ENCODE measurements at regions not wholly inside any gene's neighbourhood (a gene's known extent, or its start where the extent isn't known, plus 50 kb on each side); places are given as distances from the start of the nearest gene placed in this dataset.

GRCh38 chr10:17538941-17539340 lies 78.2 kb downstream of the HACD1 start:
- Histone ChIP-seq H3K27ac (ENCODE audit: low read length) (no peak overlapping the region), H4K20me1 (ENCODE audit: insufficient read depth, low read length) (no peaks in the 10 kb centered on the region), H3K27me3 (ENCODE audit: insufficient read depth, low read length, poor library complexity) (no peaks in the 10 kb centered on the region), H3K9ac (ENCODE audit: low read depth, low read length) (no peak overlapping the region), H3K79me2 (ENCODE audit: insufficient read depth, low read length) (no peaks in the 10 kb centered on the region), H3K4me2 (ENCODE audit: insufficient read depth, low read length) (no peak overlapping the region), H3K36me3 (ENCODE audit: insufficient read depth, low read length) (no peaks in the 10 kb centered on the region), H2AFZ (ENCODE audit: low read depth, low read length) (no peak overlapping the region), H3K4me1 (ENCODE audit: insufficient read depth, low read length) (no peaks in the 10 kb centered on the region), H3K4me3 (ENCODE audit: low read depth in 1 of 2, low read length in 2 of 2) (no peak overlapping the region), H3K9me3 (ENCODE audit: insufficient read depth, low read length, severe bottlenecking) (no peaks in the 10 kb centered on the region)
- no peak for TF ChIP-seq EZH2 (IDR thresholded peaks at IDR 0.05; ENCODE audit: borderline replicate concordance, low read depth, low read length, severe bottlenecking)
- no peak for TF ChIP-seq CTCF (IDR thresholded peaks at IDR 0.05; ENCODE audit: borderline replicate concordance, extremely low read depth, low read length, poor library complexity, severe bottlenecking)
- no peak for ATAC-seq (ENCODE audit: insufficient read depth, low read depth)
- DNase-seq, result no peak

DNA sequence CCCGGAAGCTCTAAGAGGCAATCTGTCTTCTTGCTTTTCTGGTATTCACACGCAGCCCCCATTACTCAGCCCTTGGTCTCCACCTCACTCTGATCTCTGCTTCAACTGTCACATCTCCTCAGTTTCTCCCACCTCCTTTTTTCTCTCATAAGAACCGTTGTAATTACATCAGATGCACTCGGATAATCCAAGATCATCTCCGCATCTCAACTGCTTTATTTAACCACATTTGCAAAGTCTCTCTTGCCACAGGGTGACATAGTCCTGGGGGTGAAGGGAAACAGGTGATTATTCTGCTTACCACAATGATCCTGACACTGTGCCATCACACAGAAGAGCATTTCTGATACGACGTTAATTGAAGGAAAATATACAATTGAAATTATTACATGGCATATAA lies 79.9 kb downstream of the HACD1 start:
- ATAC-seq (ENCODE audit: insufficient read depth, low read depth), result no peak
- DNase-seq, result no peak
- TF ChIP-seq EZH2 (IDR thresholded peaks at IDR 0.05; ENCODE audit: borderline replicate concordance, low read depth, low read length, severe bottlenecking) (no peak), CTCF (IDR thresholded peaks at IDR 0.05; ENCODE audit: borderline replicate concordance, extremely low read depth, low read length, poor library complexity, severe bottlenecking) (no peak)

DNA sequence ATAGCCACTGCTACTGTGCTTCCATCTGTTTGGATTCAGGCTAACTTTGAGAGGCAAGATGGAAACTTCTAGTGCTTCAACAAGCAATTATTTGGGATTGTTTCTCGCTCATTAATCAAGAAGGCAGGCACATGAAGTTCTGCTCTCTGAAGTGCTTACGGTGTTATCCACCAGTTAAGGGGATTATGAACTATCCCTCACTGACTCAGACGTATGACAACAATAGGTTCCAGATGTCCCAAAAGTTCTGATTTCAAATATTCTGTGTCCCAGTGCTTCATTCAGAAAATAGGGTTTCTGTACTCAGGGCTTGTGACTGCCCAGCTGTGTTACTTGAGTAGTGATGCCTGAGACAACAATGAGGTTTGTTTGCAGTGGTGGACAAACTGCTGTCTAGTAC lies 81.0 kb downstream of the HACD1 start:
- Histone ChIP-seq H3K79me2 (ENCODE audit: insufficient read depth, low read length) (no peaks in the 10 kb centered on the region), H3K27ac (ENCODE audit: low read length) (no peak overlapping the region), H3K4me1 (ENCODE audit: insufficient read depth, low read length) (no peaks in the 10 kb centered on the region), H3K9me3 (ENCODE audit: insufficient read depth, low read length, severe bottlenecking) (no peaks in the 10 kb centered on the region), H3K4me3 (ENCODE audit: low read depth in 1 of 2, low read length in 2 of 2) (no peak overlapping the region), H4K20me1 (ENCODE audit: insufficient read depth, low read length) (no peaks in the 10 kb centered on the region), H3K36me3 (ENCODE audit: insufficient read depth, low read length) (no peaks in the 10 kb centered on the region), H3K27me3 (ENCODE audit: insufficient read depth, low read length, poor library complexity) (no peaks in the 10 kb centered on the region), H3K4me2 (ENCODE audit: insufficient read depth, low read length) (no peak overlapping the region), H3K9ac (ENCODE audit: low read depth, low read length) (no peak overlapping the region), H2AFZ (ENCODE audit: low read depth, low read length) (no peak overlapping the region)
- TF ChIP-seq EZH2 (IDR thresholded peaks at IDR 0.05; ENCODE audit: borderline replicate concordance, low read depth, low read length, severe bottlenecking), result no peak
- no peak for TF ChIP-seq CTCF (IDR thresholded peaks at IDR 0.05; ENCODE audit: borderline replicate concordance, extremely low read depth, low read length, poor library complexity, severe bottlenecking)
- DNase-seq (no peak), ATAC-seq (ENCODE audit: insufficient read depth, low read depth) (no peak)

More for the DNA sequence above, 79.9 kb downstream of the HACD1 start:
- Histone ChIP-seq H3K79me2 (ENCODE audit: insufficient read depth, low read length) (no peaks in the 10 kb centered on the region), H3K9ac (ENCODE audit: low read depth, low read length) (no peak overlapping the region), H3K4me1 (ENCODE audit: insufficient read depth, low read length) (no peaks in the 10 kb centered on the region), H3K4me3 (ENCODE audit: low read depth in 1 of 2, low read length in 2 of 2) (no peak overlapping the region), H3K4me2 (ENCODE audit: insufficient read depth, low read length) (no peak overlapping the region), H3K27me3 (ENCODE audit: insufficient read depth, low read length, poor library complexity) (no peaks in the 10 kb centered on the region), H3K27ac (ENCODE audit: low read length) (no peak overlapping the region), H4K20me1 (ENCODE audit: insufficient read depth, low read length) (no peaks in the 10 kb centered on the region), H2AFZ (ENCODE audit: low read depth, low read length) (no peak overlapping the region), H3K9me3 (ENCODE audit: insufficient read depth, low read length, severe bottlenecking) (no peaks in the 10 kb centered on the region), H3K36me3 (ENCODE audit: insufficient read depth, low read length) (no peaks in the 10 kb centered on the region)

DNA sequence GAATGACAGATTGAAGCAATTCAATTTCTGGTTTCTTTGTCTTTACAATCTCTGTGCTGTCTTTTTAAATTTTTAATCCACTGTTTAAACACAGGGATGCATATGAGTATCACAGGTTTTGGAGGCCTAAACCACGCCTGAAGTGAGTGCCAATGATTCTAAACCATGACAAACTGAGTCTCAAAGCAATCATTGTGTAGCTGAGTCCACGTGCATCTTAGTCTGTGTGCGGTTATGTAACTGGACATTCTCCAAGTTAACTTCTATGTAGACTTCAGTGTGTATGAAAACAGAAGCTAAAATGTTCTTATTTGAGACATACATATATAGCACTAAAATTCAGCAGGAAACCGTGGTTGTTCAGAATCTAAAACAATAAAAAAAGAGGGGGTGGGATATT lies 79.3 kb upstream of the ST8SIA6 start:
- no peaks in the 10 kb centered on the region for H3K27me3 ChIP-seq (ENCODE audit: insufficient read depth, low read length, poor library complexity)
- H4K20me1 ChIP-seq (ENCODE audit: insufficient read depth, low read length), result no peaks in the 10 kb centered on the region
- H3K27ac ChIP-seq (ENCODE audit: low read length), result no peak overlapping the region
- H2AFZ ChIP-seq (ENCODE audit: low read depth, low read length), result no peak overlapping the region; the same call in 1 of the 2 replicates
- TF ChIP-seq EZH2 (IDR thresholded peaks at IDR 0.05; ENCODE audit: borderline replicate concordance, low read depth, low read length, severe bottlenecking) (no peak), CTCF (IDR thresholded peaks at IDR 0.05; ENCODE audit: borderline replicate concordance, extremely low read depth, low read length, poor library complexity, severe bottlenecking) (no peak)
- H3K36me3 ChIP-seq (ENCODE audit: insufficient read depth, low read length), result no peaks in the 10 kb centered on the region
- no peaks in the 10 kb centered on the region for H3K4me1 ChIP-seq (ENCODE audit: insufficient read depth, low read length)
- no peak overlapping the region for H3K4me2 ChIP-seq (ENCODE audit: insufficient read depth, low read length)
- no peaks in the 10 kb centered on the region for H3K79me2 ChIP-seq (ENCODE audit: insufficient read depth, low read length)
- ATAC-seq (ENCODE audit: insufficient read depth, low read depth) (no peak), DNase-seq (no peak)
- H3K4me3 ChIP-seq (ENCODE audit: low read depth in 1 of 2, low read length in 2 of 2), result no peak overlapping the region
- no peak overlapping the region for H3K9ac ChIP-seq (ENCODE audit: low read depth, low read length)
- H3K9me3 ChIP-seq (ENCODE audit: insufficient read depth, low read length, severe bottlenecking), result no peaks in the 10 kb centered on the region
